GM23338 (cell line): ENCODE measurements at regions not wholly inside any gene's neighbourhood (a gene's known extent, or its start where the extent isn't known, plus 50 kb on each side); places are given as distances from the start of the nearest gene placed in this dataset.

Source experiments
- ATAC-seq: fragments of 200-7000 bp; cut with Tn5 transposase; 3 replicates; pipeline ENCODE4 v1.9.1; 2020
- DNase-seq: peaks from one replicate; pipeline ENCODE4 v3.0.0-alpha.2; 2015; ENCODE audit warnings: low spot score
- H2AFZ ChIP-seq: fragments of 200-600 bp; sonication (generic); 2 replicates; pipeline ENCODE4 v1.8.0; 2016; ENCODE audit warnings: antibody characterized with exemption, mild to moderate bottlenecking, moderate library complexity
- H3F3A ChIP-seq: fragments of 200-600 bp; sonication (generic); replicated peaks from 2 replicates; pipeline ENCODE4 v1.8.0; 2017; ENCODE audit warnings: antibody characterized with exemption, mixed run types, low read depth
- H3K27ac ChIP-seq: fragments of 200-600 bp; sonication (generic); 2 replicates; pipeline ENCODE4 v1.6.1; 2016; ENCODE audit warnings: low read depth
- H3K27me3 ChIP-seq: fragments of 200-600 bp; sonication (generic); 2 replicates; pipeline ENCODE4 v1.8.0; 2016; ENCODE audit warnings: mild to moderate bottlenecking, mixed run types, moderate library complexity; ENCODE audit not compliant: insufficient read depth
- H3K36me3 ChIP-seq: fragments of 200-600 bp; sonication (generic); 2 replicates; pipeline ENCODE4 v1.8.0; 2016; ENCODE audit warnings: mild to moderate bottlenecking; ENCODE audit not compliant: insufficient read depth
- H3K4me1 ChIP-seq: fragments of 200-600 bp; sonication (generic); 2 replicates; pipeline ENCODE4 v1.8.0; 2016; ENCODE audit warnings: mild to moderate bottlenecking, moderate library complexity; ENCODE audit not compliant: insufficient read depth
- H3K4me2 ChIP-seq: fragments of 200-600 bp; sonication (generic); 2 replicates; pipeline ENCODE4 v1.7.1; 2017; ENCODE audit warnings: mixed run types
- H3K4me3 ChIP-seq: fragments of 200-600 bp; sonication (generic); 2 replicates; pipeline ENCODE4 v1.6.1; 2016; ENCODE audit warnings: mixed run types
- H3K79me2 ChIP-seq: fragments of 200-600 bp; sonication (generic); replicated peaks from 2 replicates; pipeline ENCODE4 v1.8.0; 2017; ENCODE audit warnings: mild to moderate bottlenecking; ENCODE audit not compliant: insufficient read depth
- H3K9me2 ChIP-seq: fragments of 200-600 bp; sonication (generic); 2 replicates; pipeline ENCODE4 v1.8.0; 2017; ENCODE audit not compliant: insufficient read depth
- H4K20me1 ChIP-seq: fragments of 200-600 bp; sonication (generic); replicated peaks from 2 replicates; pipeline ENCODE4 v1.8.0; 2017; ENCODE audit warnings: mild to moderate bottlenecking; ENCODE audit not compliant: insufficient read depth
- H3K27ac Mint-ChIP-seq: 2 replicates; pipeline ENCODE4 v1.8.0; 2020; ENCODE audit warnings: inconsistent platforms, mild to moderate bottlenecking, moderate library complexity, mixed read lengths
- H3K27me3 Mint-ChIP-seq: 3 replicates; pipeline ENCODE4 v1.8.0; 2022; ENCODE audit warnings: low read depth, mild to moderate bottlenecking, moderate library complexity, mixed read lengths, inconsistent platforms; ENCODE audit not compliant: insufficient read depth, poor library complexity
- H3K36me3 Mint-ChIP-seq: 3 replicates; pipeline ENCODE4 v1.8.0; 2021; ENCODE audit warnings: low read depth, mild to moderate bottlenecking, inconsistent platforms, moderate library complexity, mixed read lengths
- H3K4me1 Mint-ChIP-seq: 3 replicates; pipeline ENCODE4 v1.8.0; 2020; ENCODE audit warnings: mild to moderate bottlenecking, inconsistent platforms, mixed read lengths
- H3K4me3 Mint-ChIP-seq: 3 replicates; pipeline ENCODE4 v1.8.0; 2021; ENCODE audit warnings: moderate library complexity, mild to moderate bottlenecking, inconsistent platforms, mixed read lengths
- H3K9me3 Mint-ChIP-seq: 3 replicates; pipeline ENCODE4 v1.8.0; 2020; ENCODE audit warnings: moderate library complexity, mild to moderate bottlenecking, inconsistent platforms, mixed read lengths
- JUNB ChIP-seq: IDR thresholded peaks from one replicate; pipeline ENCODE4 v1.6.1; 2016; ENCODE audit warnings: antibody characterized with exemption; ENCODE audit not compliant: unreplicated experiment
- NANOG ChIP-seq: IDR thresholded peaks from 2 replicates; pipeline ENCODE4 v1.6.1; 2016; ENCODE audit warnings: antibody characterized with exemption, borderline replicate concordance
- POLR2AphosphoS5 ChIP-seq: IDR thresholded peaks from 2 replicates; pipeline ENCODE4 v1.6.1; 2016; ENCODE audit warnings: antibody characterized with exemption, low read depth
- STAT1 ChIP-seq: IDR thresholded peaks from one replicate; pipeline ENCODE4 v1.6.1; 2016; ENCODE audit warnings: antibody characterized with exemption; ENCODE audit not compliant: unreplicated experiment
- ZNF331 ChIP-seq: fragments of 250-450 bp; sonication (Bioruptor Pico); IDR thresholded peaks from 2 replicates; pipeline ENCODE4 v1.5.0; 2020; ENCODE audit warnings: low read depth, mild to moderate bottlenecking, moderate library complexity
- TF ChIP-seq, protein P1 (sequence below): fragments of 250-450 bp; sonication (Bioruptor Pico); IDR thresholded peaks from 2 replicates; pipeline ENCODE4 v1.5.0; 2020; ENCODE audit warnings: mild to moderate bottlenecking, moderate library complexity

GRCh38 chr11:104704146-104704830 lies 194.0 kb downstream of the CASP12 start (continued):
- TF ChIP-seq, protein P1, sequence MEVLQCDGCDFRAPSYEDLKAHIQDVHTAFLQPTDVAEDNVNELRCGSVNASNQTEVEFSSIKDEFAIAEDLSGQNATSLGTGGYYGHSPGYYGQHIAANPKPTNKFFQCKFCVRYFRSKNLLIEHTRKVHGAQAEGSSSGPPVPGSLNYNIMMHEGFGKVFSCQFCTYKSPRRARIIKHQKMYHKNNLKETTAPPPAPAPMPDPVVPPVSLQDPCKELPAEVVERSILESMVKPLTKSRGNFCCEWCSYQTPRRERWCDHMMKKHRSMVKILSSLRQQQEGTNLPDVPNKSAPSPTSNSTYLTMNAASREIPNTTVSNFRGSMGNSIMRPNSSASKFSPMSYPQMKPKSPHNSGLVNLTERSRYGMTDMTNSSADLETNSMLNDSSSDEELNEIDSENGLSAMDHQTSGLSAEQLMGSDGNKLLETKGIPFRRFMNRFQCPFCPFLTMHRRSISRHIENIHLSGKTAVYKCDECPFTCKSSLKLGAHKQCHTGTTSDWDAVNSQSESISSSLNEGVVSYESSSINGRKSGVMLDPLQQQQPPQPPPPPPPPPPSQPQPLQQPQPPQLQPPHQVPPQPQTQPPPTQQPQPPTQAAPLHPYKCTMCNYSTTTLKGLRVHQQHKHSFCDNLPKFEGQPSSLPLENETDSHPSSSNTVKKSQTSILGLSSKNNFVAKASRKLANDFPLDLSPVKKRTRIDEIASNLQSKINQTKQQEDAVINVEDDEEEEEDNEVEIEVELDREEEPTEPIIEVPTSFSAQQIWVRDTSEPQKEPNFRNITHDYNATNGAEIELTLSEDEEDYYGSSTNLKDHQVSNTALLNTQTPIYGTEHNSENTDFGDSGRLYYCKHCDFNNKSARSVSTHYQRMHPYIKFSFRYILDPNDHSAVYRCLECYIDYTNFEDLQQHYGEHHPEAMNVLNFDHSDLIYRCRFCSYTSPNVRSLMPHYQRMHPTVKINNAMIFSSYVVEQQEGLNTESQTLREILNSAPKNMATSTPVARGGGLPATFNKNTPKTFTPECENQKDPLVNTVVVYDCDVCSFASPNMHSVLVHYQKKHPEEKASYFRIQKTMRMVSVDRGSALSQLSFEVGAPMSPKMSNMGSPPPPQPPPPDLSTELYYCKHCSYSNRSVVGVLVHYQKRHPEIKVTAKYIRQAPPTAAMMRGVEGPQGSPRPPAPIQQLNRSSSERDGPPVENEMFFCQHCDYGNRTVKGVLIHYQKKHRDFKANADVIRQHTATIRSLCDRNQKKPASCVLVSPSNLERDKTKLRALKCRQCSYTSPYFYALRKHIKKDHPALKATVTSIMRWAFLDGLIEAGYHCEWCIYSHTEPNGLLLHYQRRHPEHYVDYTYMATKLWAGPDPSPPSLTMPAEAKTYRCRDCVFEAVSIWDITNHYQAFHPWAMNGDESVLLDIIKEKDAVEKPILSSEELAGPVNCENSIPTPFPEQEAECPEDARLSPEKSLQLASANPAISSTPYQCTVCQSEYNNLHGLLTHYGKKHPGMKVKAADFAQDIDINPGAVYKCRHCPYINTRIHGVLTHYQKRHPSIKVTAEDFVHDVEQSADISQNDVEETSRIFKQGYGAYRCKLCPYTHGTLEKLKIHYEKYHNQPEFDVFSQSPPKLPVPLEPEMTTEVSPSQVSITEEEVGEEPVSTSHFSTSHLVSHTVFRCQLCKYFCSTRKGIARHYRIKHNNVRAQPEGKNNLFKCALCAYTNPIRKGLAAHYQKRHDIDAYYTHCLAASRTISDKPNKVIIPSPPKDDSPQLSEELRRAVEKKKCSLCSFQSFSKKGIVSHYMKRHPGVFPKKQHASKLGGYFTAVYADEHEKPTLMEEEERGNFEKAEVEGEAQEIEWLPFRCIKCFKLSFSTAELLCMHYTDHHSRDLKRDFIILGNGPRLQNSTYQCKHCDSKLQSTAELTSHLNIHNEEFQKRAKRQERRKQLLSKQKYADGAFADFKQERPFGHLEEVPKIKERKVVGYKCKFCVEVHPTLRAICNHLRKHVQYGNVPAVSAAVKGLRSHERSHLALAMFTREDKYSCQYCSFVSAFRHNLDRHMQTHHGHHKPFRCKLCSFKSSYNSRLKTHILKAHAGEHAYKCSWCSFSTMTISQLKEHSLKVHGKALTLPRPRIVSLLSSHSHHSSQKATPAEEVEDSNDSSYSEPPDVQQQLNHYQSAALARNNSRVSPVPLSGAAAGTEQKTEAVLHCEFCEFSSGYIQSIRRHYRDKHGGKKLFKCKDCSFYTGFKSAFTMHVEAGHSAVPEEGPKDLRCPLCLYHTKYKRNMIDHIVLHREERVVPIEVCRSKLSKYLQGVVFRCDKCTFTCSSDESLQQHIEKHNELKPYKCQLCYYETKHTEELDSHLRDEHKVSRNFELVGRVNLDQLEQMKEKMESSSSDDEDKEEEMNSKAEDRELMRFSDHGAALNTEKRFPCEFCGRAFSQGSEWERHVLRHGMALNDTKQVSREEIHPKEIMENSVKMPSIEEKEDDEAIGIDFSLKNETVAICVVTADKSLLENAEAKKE (CRISPR knock-in tag): no peak
- TF ChIP-seq JUNB: no peak
- no peak for TF ChIP-seq NANOG
- no peak for TF ChIP-seq STAT1

GRCh38 chr11:104700609-104701008 lies 197.7 kb downstream of the CASP12 start:
- Histone ChIP-seq H3K36me3 (no peaks in the 10 kb centered on the region), H2AFZ (peak overlapping the region; percentile 5; the same call in 1 of the 2 replicates), H3K79me2 (no peaks in the 10 kb centered on the region), H3K27ac (no peak overlapping the region), H3K4me2 (no peak overlapping the region), H3K4me3 (no peak overlapping the region), H4K20me1 (no peaks in the 10 kb centered on the region), H3K4me1 (peaks cover 15% of the 10 kb centered on the region), H3K9me2 (no peaks in the 10 kb centered on the region), H3F3A (no peaks in the 10 kb centered on the region), H3K27me3 (no peaks in the 10 kb centered on the region)
- no peak for TF ChIP-seq JUNB
- no peak for TF ChIP-seq POLR2AphosphoS5
- no peak for TF ChIP-seq ZNF331
- H3K27ac Mint-ChIP-seq: no peak overlapping the region
- H3K4me1 Mint-ChIP-seq: peaks cover 12% of the 10 kb centered on the region
- DNase-seq (no peak), ATAC-seq (no peak)
- H3K4me3 Mint-ChIP-seq: no peak overlapping the region
- H3K27me3 Mint-ChIP-seq: no peaks in the 10 kb centered on the region
- H3K9me3 Mint-ChIP-seq: no peaks in the 10 kb centered on the region
- H3K36me3 Mint-ChIP-seq: no peaks in the 10 kb centered on the region
